DOHH2 (cell line): ENCODE measurements at regions not wholly inside any gene's neighbourhood (a gene's known extent, or its start where the extent isn't known, plus 50 kb on each side); places are given as distances from the start of the nearest gene placed in this dataset.

Source experiments
- EZH2phosphoT487 ChIP-seq: fragments of 200-600 bp; sonication (generic); IDR thresholded peaks from 2 replicates; pipeline ENCODE4 v1.6.1; 2017; ENCODE audit warnings: borderline replicate concordance, mild to moderate bottlenecking, antibody characterized with exemption, low read length, moderate library complexity, mixed read lengths
- TF ChIP-seq, protein P1 (sequence below): fragments of 200-600 bp; sonication (generic); IDR thresholded peaks from one replicate; pipeline ENCODE4 v1.5.1; 2014; ENCODE audit warnings: antibody characterized with exemption, mild to moderate bottlenecking, low read depth, low read length; ENCODE audit not compliant: poor library complexity, severe bottlenecking

GRCh38 chr18:27845897-27846296 is 331.0 kb downstream of the CDH2 start:
- TF ChIP-seq, protein P1, sequence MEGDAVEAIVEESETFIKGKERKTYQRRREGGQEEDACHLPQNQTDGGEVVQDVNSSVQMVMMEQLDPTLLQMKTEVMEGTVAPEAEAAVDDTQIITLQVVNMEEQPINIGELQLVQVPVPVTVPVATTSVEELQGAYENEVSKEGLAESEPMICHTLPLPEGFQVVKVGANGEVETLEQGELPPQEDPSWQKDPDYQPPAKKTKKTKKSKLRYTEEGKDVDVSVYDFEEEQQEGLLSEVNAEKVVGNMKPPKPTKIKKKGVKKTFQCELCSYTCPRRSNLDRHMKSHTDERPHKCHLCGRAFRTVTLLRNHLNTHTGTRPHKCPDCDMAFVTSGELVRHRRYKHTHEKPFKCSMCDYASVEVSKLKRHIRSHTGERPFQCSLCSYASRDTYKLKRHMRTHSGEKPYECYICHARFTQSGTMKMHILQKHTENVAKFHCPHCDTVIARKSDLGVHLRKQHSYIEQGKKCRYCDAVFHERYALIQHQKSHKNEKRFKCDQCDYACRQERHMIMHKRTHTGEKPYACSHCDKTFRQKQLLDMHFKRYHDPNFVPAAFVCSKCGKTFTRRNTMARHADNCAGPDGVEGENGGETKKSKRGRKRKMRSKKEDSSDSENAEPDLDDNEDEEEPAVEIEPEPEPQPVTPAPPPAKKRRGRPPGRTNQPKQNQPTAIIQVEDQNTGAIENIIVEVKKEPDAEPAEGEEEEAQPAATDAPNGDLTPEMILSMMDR, result no peak
- TF ChIP-seq EZH2phosphoT487, result no peak
